ENCODE measurements at regions not wholly inside any gene's neighbourhood (a gene's known extent, or its start where the extent isn't known, plus 50 kb on each side); places are given as distances from the start of the nearest gene placed in this dataset.

DNA sequence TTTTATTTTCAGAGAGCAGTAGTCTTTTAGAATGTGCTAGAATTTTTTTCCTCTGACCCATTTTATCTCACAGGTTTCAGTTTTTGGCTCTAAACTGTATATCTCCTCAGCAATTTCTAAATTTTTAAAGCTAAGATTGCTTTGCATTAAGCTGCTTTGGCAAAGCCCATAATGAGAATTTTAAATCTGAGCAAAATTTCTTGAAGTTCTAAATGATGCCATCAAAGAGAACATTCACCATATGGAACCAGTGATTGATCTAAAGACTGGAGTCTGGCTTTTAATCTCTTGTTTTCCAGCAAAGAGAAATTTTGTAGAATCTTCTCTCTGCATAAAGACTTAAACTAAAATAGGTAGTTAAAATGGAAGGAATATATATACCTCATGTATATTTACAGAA is 313.6 kb downstream of the TBC1D32 start:
- CTCF ChIA-PET: interaction anchor here (0.6 kb wide), 1 partner anchor 10 kb away, joined by 7 read pairs; no protein-coding TSS in a partner anchor
- TF ChIP-seq WT1 (tag by site-specific recombination; IDR thresholded peaks at IDR 0.05): no peak
- TF ChIP-seq, protein P1, sequence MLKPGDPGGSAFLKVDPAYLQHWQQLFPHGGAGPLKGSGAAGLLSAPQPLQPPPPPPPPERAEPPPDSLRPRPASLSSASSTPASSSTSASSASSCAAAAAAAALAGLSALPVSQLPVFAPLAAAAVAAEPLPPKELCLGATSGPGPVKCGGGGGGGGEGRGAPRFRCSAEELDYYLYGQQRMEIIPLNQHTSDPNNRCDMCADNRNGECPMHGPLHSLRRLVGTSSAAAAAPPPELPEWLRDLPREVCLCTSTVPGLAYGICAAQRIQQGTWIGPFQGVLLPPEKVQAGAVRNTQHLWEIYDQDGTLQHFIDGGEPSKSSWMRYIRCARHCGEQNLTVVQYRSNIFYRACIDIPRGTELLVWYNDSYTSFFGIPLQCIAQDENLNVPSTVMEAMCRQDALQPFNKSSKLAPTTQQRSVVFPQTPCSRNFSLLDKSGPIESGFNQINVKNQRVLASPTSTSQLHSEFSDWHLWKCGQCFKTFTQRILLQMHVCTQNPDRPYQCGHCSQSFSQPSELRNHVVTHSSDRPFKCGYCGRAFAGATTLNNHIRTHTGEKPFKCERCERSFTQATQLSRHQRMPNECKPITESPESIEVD (tag by site-specific recombination; IDR thresholded peaks at IDR 0.05): no peak
- no peak for TF ChIP-seq ZFP3 (tag by site-specific recombination; IDR thresholded peaks at IDR 0.05; ENCODE audit: low read depth)
- no peak for TF ChIP-seq ZNF791 (tag by site-specific recombination; IDR thresholded peaks at IDR 0.05)
- TF ChIP-seq, protein P2, sequence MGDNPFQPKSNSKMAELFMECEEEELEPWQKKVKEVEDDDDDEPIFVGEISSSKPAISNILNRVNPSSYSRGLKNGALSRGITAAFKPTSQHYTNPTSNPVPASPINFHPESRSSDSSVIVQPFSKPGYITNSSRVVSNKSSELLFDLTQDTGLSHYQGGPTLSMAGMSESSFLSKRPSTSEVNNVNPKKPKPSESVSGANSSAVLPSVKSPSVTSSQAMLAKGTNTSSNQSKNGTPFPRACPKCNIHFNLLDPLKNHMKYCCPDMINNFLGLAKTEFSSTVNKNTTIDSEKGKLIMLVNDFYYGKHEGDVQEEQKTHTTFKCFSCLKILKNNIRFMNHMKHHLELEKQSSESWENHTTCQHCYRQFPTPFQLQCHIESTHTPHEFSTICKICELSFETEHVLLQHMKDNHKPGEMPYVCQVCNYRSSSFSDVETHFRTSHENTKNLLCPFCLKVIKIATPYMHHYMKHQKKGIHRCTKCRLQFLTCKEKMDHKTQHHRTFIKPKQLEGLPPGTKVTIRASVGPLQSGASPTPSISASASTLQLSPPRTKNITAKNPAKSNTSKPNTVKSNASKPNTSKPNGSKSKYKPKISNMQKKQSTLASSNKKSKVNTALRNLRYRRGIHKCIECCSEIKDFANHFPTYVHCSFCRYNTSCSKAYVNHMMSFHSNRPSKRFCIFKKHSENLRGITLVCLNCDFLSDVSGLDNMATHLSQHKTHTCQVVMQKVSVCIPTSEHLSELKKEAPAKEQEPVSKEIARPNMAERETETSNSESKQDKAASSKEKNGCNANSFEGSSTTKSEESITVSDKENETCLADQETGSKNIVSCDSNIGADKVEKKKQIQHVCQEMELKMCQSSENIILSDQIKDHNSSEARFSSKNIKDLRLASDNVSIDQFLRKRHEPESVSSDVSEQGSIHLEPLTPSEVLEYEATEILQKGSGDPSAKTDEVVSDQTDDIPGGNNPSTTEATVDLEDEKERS (tag by site-specific recombination; IDR thresholded peaks at IDR 0.05): no peak
- TF ChIP-seq, protein P3, sequence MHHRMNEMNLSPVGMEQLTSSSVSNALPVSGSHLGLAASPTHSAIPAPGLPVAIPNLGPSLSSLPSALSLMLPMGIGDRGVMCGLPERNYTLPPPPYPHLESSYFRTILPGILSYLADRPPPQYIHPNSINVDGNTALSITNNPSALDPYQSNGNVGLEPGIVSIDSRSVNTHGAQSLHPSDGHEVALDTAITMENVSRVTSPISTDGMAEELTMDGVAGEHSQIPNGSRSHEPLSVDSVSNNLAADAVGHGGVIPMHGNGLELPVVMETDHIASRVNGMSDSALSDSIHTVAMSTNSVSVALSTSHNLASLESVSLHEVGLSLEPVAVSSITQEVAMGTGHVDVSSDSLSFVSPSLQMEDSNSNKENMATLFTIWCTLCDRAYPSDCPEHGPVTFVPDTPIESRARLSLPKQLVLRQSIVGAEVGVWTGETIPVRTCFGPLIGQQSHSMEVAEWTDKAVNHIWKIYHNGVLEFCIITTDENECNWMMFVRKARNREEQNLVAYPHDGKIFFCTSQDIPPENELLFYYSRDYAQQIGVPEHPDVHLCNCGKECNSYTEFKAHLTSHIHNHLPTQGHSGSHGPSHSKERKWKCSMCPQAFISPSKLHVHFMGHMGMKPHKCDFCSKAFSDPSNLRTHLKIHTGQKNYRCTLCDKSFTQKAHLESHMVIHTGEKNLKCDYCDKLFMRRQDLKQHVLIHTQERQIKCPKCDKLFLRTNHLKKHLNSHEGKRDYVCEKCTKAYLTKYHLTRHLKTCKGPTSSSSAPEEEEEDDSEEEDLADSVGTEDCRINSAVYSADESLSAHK (tag by site-specific recombination; IDR thresholded peaks at IDR 0.05): no peak
- TF ChIP-seq, protein P4, sequence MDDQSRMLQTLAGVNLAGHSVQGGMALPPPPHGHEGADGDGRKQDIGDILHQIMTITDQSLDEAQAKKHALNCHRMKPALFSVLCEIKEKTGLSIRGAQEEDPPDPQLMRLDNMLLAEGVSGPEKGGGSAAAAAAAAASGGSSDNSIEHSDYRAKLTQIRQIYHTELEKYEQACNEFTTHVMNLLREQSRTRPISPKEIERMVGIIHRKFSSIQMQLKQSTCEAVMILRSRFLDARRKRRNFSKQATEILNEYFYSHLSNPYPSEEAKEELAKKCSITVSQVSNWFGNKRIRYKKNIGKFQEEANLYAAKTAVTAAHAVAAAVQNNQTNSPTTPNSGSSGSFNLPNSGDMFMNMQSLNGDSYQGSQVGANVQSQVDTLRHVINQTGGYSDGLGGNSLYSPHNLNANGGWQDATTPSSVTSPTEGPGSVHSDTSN (CRISPR knock-in tag; IDR thresholded peaks at IDR 0.05): no peak
- no peak for TF ChIP-seq ZFHX2 (tag by site-specific recombination; conservative IDR thresholded peaks at IDR 0.05)
- TF ChIP-seq ZNF521 (tag by site-specific recombination; IDR thresholded peaks at IDR 0.05): no peak
- TF ChIP-seq KLF8 (tag by site-specific recombination; IDR thresholded peaks at IDR 0.05): no peak
- TF ChIP-seq YY1 (tag by site-specific recombination; IDR thresholded peaks at IDR 0.05): no peak
- TF ChIP-seq ZNF426 (tag by site-specific recombination; IDR thresholded peaks at IDR 0.05): no peak
- TF ChIP-seq ZNF621 (tag by site-specific recombination; IDR thresholded peaks at IDR 0.05): no peak
- TF ChIP-seq ZNF701 (tag by site-specific recombination; IDR thresholded peaks at IDR 0.05): no peak
- TF ChIP-seq, protein P5, sequence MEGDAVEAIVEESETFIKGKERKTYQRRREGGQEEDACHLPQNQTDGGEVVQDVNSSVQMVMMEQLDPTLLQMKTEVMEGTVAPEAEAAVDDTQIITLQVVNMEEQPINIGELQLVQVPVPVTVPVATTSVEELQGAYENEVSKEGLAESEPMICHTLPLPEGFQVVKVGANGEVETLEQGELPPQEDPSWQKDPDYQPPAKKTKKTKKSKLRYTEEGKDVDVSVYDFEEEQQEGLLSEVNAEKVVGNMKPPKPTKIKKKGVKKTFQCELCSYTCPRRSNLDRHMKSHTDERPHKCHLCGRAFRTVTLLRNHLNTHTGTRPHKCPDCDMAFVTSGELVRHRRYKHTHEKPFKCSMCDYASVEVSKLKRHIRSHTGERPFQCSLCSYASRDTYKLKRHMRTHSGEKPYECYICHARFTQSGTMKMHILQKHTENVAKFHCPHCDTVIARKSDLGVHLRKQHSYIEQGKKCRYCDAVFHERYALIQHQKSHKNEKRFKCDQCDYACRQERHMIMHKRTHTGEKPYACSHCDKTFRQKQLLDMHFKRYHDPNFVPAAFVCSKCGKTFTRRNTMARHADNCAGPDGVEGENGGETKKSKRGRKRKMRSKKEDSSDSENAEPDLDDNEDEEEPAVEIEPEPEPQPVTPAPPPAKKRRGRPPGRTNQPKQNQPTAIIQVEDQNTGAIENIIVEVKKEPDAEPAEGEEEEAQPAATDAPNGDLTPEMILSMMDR (tag by site-specific recombination; IDR thresholded peaks at IDR 0.05): no peak
- TF ChIP-seq ZNF37A (tag by site-specific recombination; IDR thresholded peaks at IDR 0.05): no peak
- TF ChIP-seq, protein P6, sequence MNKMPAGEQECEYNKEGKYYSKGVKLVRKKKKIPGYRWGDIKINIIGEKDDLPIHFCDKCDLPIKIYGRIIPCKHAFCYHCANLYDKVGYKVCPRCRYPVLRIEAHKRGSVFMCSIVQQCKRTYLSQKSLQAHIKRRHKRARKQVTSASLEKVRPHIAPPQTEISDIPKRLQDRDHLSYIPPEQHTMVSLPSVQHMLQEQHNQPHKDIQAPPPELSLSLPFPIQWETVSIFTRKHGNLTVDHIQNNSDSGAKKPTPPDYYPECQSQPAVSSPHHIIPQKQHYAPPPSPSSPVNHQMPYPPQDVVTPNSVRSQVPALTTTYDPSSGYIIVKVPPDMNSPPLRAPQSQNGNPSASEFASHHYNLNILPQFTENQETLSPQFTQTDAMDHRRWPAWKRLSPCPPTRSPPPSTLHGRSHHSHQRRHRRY (tag by site-specific recombination; IDR thresholded peaks at IDR 0.05): no peak
- Histone ChIP-seq H3K36me3 (ENCODE audit: control insufficient read depth in 2 of 2, insufficient read depth in 1 of 2, low read length in 2 of 2) (no peaks in the 10 kb centered on the region), H3K4me3 (ENCODE audit: low read depth, low read length) (no peak overlapping the region), H3K9me3 (ENCODE audit: control insufficient read depth, insufficient read depth, low read depth, low read length) (no peaks in the 10 kb centered on the region), H3K27ac (ENCODE audit: extremely low read depth, low read depth, low read length) (no peak overlapping the region), H3K4me1 (ENCODE audit: control insufficient read depth, insufficient read depth, low read length) (no peaks in the 10 kb centered on the region)
- POLR2A ChIA-PET: no interaction called here

All from HEK293 (cell line).